ENCODE measurements at regions not wholly inside any gene's neighbourhood (a gene's known extent, or its start where the extent isn't known, plus 50 kb on each side); places are given as distances from the start of the nearest gene placed in this dataset.

DNA sequence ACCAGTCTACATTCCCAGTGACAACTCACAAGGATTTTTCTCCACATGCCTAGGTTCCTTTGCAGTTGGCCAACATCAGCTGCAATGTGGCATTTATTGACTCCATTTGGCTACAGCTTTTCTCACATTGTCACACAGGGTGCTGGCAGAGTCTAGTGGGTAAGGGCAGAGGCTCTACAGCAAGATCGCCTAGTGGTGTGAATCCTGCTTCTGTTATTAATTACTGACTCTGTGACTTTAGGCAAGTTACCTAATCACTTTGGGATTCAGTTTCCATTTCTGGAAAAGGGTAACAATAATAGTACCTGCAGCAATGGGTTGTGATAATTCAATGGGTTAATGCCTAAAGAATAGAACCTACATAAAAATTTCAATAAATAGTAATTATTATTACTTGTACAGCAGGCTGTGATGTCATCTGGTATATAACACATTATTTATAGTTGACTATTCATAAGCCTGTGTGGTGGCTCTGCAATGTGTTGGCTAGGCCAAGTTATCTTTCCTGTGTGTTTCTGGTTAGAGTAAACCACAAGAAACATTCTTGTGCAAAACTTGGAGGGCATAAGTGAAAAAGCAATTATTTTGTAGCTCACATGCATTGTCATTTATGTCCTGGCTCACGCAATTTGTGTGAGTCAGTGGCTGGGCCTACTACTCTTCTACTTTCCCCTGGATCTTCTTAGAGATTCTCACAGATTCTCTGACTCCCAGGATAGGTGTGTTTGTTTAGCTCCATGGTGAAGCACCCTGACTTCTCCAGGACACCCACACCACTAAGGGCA lies 59.5 kb downstream of the PTGS2 start:
- TF ChIP-seq, protein P1, sequence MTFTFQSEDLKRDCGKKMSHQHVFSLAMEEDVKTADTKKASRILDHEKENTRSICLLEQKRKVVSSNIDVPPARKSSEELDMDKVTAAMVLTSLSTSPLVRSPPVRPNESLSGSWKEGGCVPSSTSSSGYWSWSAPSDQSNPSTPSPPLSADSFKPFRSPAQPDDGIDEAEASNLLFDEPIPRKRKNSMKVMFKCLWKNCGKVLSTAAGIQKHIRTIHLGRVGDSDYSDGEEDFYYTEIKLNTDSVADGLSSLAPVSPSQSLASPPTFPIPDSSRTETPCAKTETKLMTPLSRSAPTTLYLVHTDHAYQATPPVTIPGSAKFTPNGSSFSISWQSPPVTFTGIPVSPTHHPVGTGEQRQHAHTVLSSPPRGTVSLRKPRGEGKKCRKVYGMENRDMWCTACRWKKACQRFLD (tag by site-specific recombination; IDR thresholded peaks at IDR 0.05), result no peak
- no peak for TF ChIP-seq HOXC10 (CRISPR knock-in tag; IDR thresholded peaks at IDR 0.05)
- TF ChIP-seq ZBTB8A (tag by site-specific recombination; IDR thresholded peaks at IDR 0.05), result no peak
- TF ChIP-seq TCF7L2 (IDR thresholded peaks at IDR 0.05; ENCODE audit: borderline replicate concordance, low read depth, low read length), result no peak
- TF ChIP-seq, protein P2, sequence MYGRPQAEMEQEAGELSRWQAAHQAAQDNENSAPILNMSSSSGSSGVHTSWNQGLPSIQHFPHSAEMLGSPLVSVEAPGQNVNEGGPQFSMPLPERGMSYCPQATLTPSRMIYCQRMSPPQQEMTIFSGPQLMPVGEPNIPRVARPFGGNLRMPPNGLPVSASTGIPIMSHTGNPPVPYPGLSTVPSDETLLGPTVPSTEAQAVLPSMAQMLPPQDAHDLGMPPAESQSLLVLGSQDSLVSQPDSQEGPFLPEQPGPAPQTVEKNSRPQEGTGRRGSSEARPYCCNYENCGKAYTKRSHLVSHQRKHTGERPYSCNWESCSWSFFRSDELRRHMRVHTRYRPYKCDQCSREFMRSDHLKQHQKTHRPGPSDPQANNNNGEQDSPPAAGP (tag by site-specific recombination; IDR thresholded peaks at IDR 0.05), result no peak
- TF ChIP-seq ZNF530 (tag by site-specific recombination; IDR thresholded peaks at IDR 0.05; ENCODE audit: low read depth), result no peak
- TF ChIP-seq ZNF600 (tag by site-specific recombination; IDR thresholded peaks at IDR 0.05), result no peak
- TF ChIP-seq, protein P3, sequence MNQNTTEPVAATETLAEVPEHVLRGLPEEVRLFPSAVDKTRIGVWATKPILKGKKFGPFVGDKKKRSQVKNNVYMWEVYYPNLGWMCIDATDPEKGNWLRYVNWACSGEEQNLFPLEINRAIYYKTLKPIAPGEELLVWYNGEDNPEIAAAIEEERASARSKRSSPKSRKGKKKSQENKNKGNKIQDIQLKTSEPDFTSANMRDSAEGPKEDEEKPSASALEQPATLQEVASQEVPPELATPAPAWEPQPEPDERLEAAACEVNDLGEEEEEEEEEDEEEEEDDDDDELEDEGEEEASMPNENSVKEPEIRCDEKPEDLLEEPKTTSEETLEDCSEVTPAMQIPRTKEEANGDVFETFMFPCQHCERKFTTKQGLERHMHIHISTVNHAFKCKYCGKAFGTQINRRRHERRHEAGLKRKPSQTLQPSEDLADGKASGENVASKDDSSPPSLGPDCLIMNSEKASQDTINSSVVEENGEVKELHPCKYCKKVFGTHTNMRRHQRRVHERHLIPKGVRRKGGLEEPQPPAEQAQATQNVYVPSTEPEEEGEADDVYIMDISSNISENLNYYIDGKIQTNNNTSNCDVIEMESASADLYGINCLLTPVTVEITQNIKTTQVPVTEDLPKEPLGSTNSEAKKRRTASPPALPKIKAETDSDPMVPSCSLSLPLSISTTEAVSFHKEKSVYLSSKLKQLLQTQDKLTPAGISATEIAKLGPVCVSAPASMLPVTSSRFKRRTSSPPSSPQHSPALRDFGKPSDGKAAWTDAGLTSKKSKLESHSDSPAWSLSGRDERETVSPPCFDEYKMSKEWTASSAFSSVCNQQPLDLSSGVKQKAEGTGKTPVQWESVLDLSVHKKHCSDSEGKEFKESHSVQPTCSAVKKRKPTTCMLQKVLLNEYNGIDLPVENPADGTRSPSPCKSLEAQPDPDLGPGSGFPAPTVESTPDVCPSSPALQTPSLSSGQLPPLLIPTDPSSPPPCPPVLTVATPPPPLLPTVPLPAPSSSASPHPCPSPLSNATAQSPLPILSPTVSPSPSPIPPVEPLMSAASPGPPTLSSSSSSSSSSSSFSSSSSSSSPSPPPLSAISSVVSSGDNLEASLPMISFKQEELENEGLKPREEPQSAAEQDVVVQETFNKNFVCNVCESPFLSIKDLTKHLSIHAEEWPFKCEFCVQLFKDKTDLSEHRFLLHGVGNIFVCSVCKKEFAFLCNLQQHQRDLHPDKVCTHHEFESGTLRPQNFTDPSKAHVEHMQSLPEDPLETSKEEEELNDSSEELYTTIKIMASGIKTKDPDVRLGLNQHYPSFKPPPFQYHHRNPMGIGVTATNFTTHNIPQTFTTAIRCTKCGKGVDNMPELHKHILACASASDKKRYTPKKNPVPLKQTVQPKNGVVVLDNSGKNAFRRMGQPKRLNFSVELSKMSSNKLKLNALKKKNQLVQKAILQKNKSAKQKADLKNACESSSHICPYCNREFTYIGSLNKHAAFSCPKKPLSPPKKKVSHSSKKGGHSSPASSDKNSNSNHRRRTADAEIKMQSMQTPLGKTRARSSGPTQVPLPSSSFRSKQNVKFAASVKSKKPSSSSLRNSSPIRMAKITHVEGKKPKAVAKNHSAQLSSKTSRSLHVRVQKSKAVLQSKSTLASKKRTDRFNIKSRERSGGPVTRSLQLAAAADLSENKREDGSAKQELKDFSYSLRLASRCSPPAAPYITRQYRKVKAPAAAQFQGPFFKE (tag by site-specific recombination; IDR thresholded peaks at IDR 0.05; ENCODE audit: borderline replicate concordance), result no peak
- TF ChIP-seq GFI1B (tag by site-specific recombination; IDR thresholded peaks at IDR 0.05), result no peak
- TF ChIP-seq ZNF391 (tag by site-specific recombination; IDR thresholded peaks at IDR 0.05; ENCODE audit: borderline replicate concordance, low read depth), result no peak
- TF ChIP-seq ZNF747 (tag by site-specific recombination; IDR thresholded peaks at IDR 0.05), result no peak
- ChIA-PET POLR2A (no interaction called here), CTCF (interaction anchor here (0.6 kb wide), 1 partner anchor 8 kb away, joined by 4 read pairs; no protein-coding TSS in a partner anchor)
- no peaks in the 10 kb centered on the region for H3K4me1 ChIP-seq (ENCODE audit: control insufficient read depth, insufficient read depth, low read length)
- no peak overlapping the region for H3K27ac ChIP-seq (ENCODE audit: extremely low read depth, low read depth, low read length)
- no peak overlapping the region for H3K4me3 ChIP-seq (ENCODE audit: low read depth, low read length)
- no peaks in the 10 kb centered on the region for H3K36me3 ChIP-seq (ENCODE audit: control insufficient read depth in 2 of 2, insufficient read depth in 1 of 2, low read length in 2 of 2)
- H3K9me3 ChIP-seq (ENCODE audit: control insufficient read depth, insufficient read depth, low read depth, low read length), result no peaks in the 10 kb centered on the region

DNA sequence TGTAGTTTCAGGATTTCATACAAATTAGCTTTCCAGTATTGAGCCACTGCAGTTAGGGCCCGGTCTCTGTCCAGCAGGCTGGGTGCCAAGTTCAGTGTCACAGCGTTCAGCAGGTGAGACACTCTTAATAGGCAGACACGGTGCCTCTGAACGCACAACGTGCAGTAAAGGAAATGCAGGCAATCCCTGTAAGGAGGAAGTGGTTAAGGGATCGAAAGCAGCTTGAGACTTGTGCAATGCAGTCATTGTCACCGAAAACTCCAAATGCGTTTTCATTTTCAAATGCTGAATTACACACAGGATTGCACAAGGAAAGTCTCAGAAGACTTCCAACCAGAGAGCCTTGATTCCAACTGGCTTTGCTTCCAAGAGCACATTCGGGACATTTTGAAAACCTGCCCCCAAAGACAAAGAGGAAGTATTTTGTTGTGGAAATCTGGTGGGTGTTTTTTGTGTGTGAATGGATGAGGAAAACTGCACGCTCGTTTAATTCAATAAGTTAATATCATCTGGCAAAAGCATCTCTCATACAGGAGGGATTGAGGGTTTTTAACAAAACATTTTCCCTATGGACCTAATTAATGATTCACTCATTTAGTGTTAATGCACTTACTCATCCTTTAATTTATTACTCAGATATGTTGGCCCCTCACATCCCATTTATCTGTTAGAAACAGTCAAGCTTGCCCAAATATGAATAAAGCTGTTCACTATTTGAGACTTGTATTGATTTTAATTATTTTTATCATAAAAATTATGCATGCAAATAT lies 61.6 kb downstream of the PTGS2 start:
- no peak overlapping the region for H3K4me3 ChIP-seq (ENCODE audit: low read depth, low read length)
- no peaks in the 10 kb centered on the region for H3K9me3 ChIP-seq (ENCODE audit: control insufficient read depth, insufficient read depth, low read depth, low read length)
- ChIA-PET POLR2A (no interaction called here), CTCF (no interaction called here)
- H3K4me1 ChIP-seq (ENCODE audit: control insufficient read depth, insufficient read depth, low read length), result no peaks in the 10 kb centered on the region
- H3K36me3 ChIP-seq (ENCODE audit: control insufficient read depth in 2 of 2, insufficient read depth in 1 of 2, low read length in 2 of 2), result no peaks in the 10 kb centered on the region
- no peak overlapping the region for H3K27ac ChIP-seq (ENCODE audit: extremely low read depth, low read depth, low read length)
- TF ChIP-seq WT1 (tag by site-specific recombination; IDR thresholded peaks at IDR 0.05) (no peak), ZNF791 (tag by site-specific recombination; IDR thresholded peaks at IDR 0.05) (no peak), ZNF223 (tag by site-specific recombination; IDR thresholded peaks at IDR 0.05) (no peak), ZNF335 (tag by site-specific recombination; conservative IDR thresholded peaks at IDR 0.05) (no peak), ZNF324 (tag by site-specific recombination; IDR thresholded peaks at IDR 0.05) (no peak), ZNF747 (tag by site-specific recombination; IDR thresholded peaks at IDR 0.05) (no peak)
- TF ChIP-seq, protein P3 (tag by site-specific recombination; IDR thresholded peaks at IDR 0.05; ENCODE audit: borderline replicate concordance), result no peak
- TF ChIP-seq, protein P4, sequence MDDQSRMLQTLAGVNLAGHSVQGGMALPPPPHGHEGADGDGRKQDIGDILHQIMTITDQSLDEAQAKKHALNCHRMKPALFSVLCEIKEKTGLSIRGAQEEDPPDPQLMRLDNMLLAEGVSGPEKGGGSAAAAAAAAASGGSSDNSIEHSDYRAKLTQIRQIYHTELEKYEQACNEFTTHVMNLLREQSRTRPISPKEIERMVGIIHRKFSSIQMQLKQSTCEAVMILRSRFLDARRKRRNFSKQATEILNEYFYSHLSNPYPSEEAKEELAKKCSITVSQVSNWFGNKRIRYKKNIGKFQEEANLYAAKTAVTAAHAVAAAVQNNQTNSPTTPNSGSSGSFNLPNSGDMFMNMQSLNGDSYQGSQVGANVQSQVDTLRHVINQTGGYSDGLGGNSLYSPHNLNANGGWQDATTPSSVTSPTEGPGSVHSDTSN (CRISPR knock-in tag; IDR thresholded peaks at IDR 0.05), result no peak

Data from HEK293 (cell line).